Activated B cell treated with CpG ODN at 0.5 μM for 24 hours (primary cell): ENCODE measurements at regions not wholly inside any gene's neighbourhood (a gene's known extent, or its start where the extent isn't known, plus 50 kb on each side); places are given as distances from the start of the nearest gene placed in this dataset.

Experiments
- ATAC-seq: fragments of 200-7000 bp; cut with Tn5 transposase; one replicate; pipeline ENCODE4 v1.10.0; 2021; ENCODE audit warnings: low read depth, mild to moderate bottlenecking, moderate library complexity
- CTCF ChIA-PET: fragments of 350-600 bp; sonication (Branson Sonifier 250); formaldehyde crosslinking; loops from one replicate; lab custom pipeline; 2021; ENCODE audit warnings: antibody characterized with exemption; lab: Charles Lee
- POLR2A ChIA-PET: fragments of 350-600 bp; sonication (Branson Sonifier 250); formaldehyde crosslinking; loops from one replicate; lab custom pipeline; 2021; ENCODE audit warnings: antibody characterized with exemption; lab: Charles Lee
- DNase-seq: peaks from one replicate; pipeline ENCODE4 v3.0.0; 2022
- H3K27ac Mint-ChIP-seq: one replicate; pipeline ENCODE4 v1.8.0; 2020; ENCODE audit warnings: mixed read lengths
- H3K27me3 Mint-ChIP-seq: one replicate; pipeline ENCODE4 v1.8.0; 2021; ENCODE audit warnings: mixed read lengths
- H3K36me3 Mint-ChIP-seq: one replicate; pipeline ENCODE4 v1.8.0; 2021; ENCODE audit warnings: low read depth, mixed read lengths
- H3K4me1 Mint-ChIP-seq: one replicate; pipeline ENCODE4 v1.8.0; 2021; ENCODE audit warnings: mixed read lengths
- H3K4me3 Mint-ChIP-seq: one replicate; pipeline ENCODE4 v1.8.0; 2020; ENCODE audit warnings: mild to moderate bottlenecking, mixed read lengths
- H3K9me3 Mint-ChIP-seq: one replicate; pipeline ENCODE4 v1.8.0; 2020; ENCODE audit warnings: mixed read lengths
- intact Hi-C: fragments of 100-400 bp; cut with micrococcal nuclease; formaldehyde crosslinking; loops from one replicate; pipeline ENCODE4 v1.15.1; 2024
- TF ChIP-seq, protein P1 (sequence below): fragments of 200-600 bp; IDR thresholded peaks from one replicate; pipeline ENCODE4 v1.8.0; 2022; ENCODE audit warnings: antibody characterized with exemption, mild to moderate bottlenecking

DNA sequence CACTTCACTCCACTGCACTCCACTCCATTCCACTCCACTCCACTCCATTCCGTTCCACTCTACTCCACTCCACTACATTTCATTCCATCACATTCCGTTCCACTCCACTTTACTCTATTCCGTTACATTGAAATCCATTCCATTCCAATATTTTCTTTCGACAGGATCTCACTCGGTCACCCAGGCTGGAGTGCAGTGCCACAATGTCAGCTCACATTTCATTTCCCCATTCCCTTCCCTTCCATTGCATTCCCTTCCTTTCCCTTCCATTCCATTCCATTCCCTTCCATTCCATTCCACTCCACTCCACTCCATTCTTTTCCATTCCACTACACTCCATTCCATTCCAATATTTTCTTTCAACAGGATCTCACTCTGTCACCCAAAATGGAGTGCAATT, 1407.6 kb upstream of the USP9Y start:
- intact Hi-C loops, result loop anchor here (10.0 kb wide), 1 partner anchor 309 kb away; no protein-coding TSS in a partner anchor
- Mint-ChIP-seq H3K9me3 (no peaks in the 10 kb centered on the region), H3K36me3 (no peaks in the 10 kb centered on the region), H3K27ac (no peak overlapping the region), H3K4me3 (no peak overlapping the region), H3K27me3 (no peaks in the 10 kb centered on the region), H3K4me1 (no peaks in the 10 kb centered on the region)
- ChIA-PET POLR2A (no interaction called here), CTCF (no interaction called here)
- no peak for ATAC-seq
- TF ChIP-seq, protein P1, sequence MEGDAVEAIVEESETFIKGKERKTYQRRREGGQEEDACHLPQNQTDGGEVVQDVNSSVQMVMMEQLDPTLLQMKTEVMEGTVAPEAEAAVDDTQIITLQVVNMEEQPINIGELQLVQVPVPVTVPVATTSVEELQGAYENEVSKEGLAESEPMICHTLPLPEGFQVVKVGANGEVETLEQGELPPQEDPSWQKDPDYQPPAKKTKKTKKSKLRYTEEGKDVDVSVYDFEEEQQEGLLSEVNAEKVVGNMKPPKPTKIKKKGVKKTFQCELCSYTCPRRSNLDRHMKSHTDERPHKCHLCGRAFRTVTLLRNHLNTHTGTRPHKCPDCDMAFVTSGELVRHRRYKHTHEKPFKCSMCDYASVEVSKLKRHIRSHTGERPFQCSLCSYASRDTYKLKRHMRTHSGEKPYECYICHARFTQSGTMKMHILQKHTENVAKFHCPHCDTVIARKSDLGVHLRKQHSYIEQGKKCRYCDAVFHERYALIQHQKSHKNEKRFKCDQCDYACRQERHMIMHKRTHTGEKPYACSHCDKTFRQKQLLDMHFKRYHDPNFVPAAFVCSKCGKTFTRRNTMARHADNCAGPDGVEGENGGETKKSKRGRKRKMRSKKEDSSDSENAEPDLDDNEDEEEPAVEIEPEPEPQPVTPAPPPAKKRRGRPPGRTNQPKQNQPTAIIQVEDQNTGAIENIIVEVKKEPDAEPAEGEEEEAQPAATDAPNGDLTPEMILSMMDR, result no peak
- no peak for DNase-seq

DNA sequence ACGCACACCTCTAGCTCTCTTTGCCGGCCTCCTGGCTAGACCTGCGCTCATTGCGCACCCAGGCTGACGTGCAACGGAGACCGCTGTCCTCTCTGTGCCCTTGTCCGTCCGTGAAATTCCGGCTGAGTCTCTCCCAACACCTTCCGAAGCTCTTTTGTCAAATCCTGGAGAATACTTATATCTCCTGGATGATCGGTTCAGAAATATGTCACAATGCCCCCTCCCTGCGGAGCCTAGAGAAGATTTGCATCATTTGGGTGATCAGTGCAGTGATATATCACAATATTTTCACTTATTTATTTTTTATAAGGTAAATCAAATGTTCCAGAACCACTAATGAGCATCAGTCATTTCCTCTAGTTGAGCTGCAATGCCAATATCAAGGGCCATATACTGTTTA, 1366.9 kb upstream of the USP9Y start:
- CTCF ChIA-PET, result no interaction called here

More for the DNA sequence above, 1366.9 kb upstream of the USP9Y start:
- Mint-ChIP-seq H3K4me1 (no peaks in the 10 kb centered on the region), H3K27ac (no peak overlapping the region), H3K9me3 (peaks cover 3% of the 10 kb centered on the region), H3K36me3 (no peaks in the 10 kb centered on the region), H3K27me3 (no peaks in the 10 kb centered on the region), H3K4me3 (no peak overlapping the region)
- intact Hi-C loops, result no loop called here
- ATAC-seq (no peak), DNase-seq (no peak)
- TF ChIP-seq, protein P1, result no peak
- POLR2A ChIA-PET, result no interaction called here
